Activated CD4-positive, alpha-beta T cell treated with anti-CD3 and anti-CD28 coated beads, Interleukin-2, amount 10 ng/mL, durations not matched to agents 7 days and 5 days (primary cell): ENCODE measurements at regions not wholly inside any gene's neighbourhood (a gene's known extent, or its start where the extent isn't known, plus 50 kb on each side); places are given as distances from the start of the nearest gene placed in this dataset.
A peak's percentile ranks its signal among the peaks of the same experiment; 100 is the strongest.

Experiments used
- CTCF ChIA-PET: fragments of 350-600 bp; sonication (Branson Sonifier 250); formaldehyde crosslinking; loops from one replicate; lab custom pipeline; 2021; ENCODE audit warnings: antibody characterized with exemption; lab: Charles Lee
- POLR2A ChIA-PET: fragments of 350-600 bp; sonication (Branson Sonifier 250); formaldehyde crosslinking; loops from one replicate; lab custom pipeline; 2021; ENCODE audit warnings: antibody characterized with exemption; lab: Charles Lee
- DNase-seq: peaks from one replicate; pipeline ENCODE4 v3.0.0-alpha.2; 2020
- H3K27ac Mint-ChIP-seq: one replicate; pipeline ENCODE4 v1.8.0; 2021; ENCODE audit warnings: mild to moderate bottlenecking, moderate library complexity, mixed read lengths
- H3K27me3 Mint-ChIP-seq: one replicate; pipeline ENCODE4 v1.8.0; 2021; ENCODE audit warnings: mixed read lengths
- H3K36me3 Mint-ChIP-seq: one replicate; pipeline ENCODE4 v1.8.0; 2021; ENCODE audit warnings: low read depth, mixed read lengths
- H3K4me1 Mint-ChIP-seq: one replicate; pipeline ENCODE4 v1.8.0; 2021; ENCODE audit warnings: mixed read lengths
- H3K4me3 Mint-ChIP-seq: one replicate; pipeline ENCODE4 v1.8.0; 2021; ENCODE audit warnings: mild to moderate bottlenecking, moderate library complexity, mixed read lengths
- H3K9me3 Mint-ChIP-seq: one replicate; pipeline ENCODE4 v1.8.0; 2021; ENCODE audit warnings: mixed read lengths

DNA sequence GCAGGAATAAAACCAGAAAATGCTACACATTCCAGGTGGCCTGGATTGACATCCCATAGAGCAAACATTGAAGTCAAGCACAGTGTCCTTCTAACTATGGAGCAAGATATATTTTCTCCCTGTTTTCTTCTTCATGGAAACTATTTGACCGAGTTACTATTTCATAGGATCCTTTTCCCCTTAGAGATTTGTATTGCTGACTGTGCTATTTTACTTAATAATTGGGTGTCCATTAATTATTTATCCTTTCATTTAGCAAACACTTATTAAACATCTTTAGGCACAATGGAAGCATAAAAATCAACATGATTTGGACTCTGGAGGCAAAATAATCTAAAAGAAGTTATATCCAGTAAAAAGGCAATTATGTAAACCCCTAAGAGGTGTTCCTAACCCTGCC lies 782.8 kb upstream of the ACVR2A start:
- Mint-ChIP-seq H3K36me3 (peaks cover 2% of the 10 kb centered on the region), H3K27me3 (peaks cover 9% of the 10 kb centered on the region), H3K4me3 (no peak overlapping the region), H3K27ac (no peak overlapping the region), H3K9me3 (peaks cover 4% of the 10 kb centered on the region), H3K4me1 (no peaks in the 10 kb centered on the region)
- ChIA-PET POLR2A (no interaction called here), CTCF (no interaction called here)
- DNase-seq: no peak

DNA sequence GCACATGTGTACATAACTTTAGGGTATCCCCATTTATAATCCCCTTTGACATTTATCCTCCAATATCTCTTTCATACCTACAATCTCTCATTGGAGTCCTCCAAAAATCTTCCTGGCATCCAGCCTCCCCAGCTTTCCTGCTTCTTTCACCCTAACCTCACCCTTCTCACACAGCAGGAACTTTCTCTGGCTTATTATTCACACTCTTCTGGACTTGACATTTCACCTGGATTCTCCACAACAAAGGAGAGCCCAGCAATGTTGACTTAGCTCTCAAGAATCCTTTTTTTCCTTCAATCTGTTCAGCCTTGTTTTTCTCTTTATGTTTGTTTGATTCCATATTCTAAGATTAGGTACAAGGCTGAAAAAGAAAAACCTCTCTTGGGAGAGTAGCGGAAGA lies 783.6 kb upstream of the ACVR2A start:
- H3K4me3 Mint-ChIP-seq: no peak overlapping the region
- POLR2A ChIA-PET: no interaction called here
- no peak for DNase-seq
- H3K27ac Mint-ChIP-seq: no peak overlapping the region
- CTCF ChIA-PET: no interaction called here
- H3K36me3 Mint-ChIP-seq: no peaks in the 10 kb centered on the region
- H3K4me1 Mint-ChIP-seq: no peaks in the 10 kb centered on the region
- H3K27me3 Mint-ChIP-seq: peaks cover 9% of the 10 kb centered on the region
- H3K9me3 Mint-ChIP-seq: peaks cover 4% of the 10 kb centered on the region

DNA sequence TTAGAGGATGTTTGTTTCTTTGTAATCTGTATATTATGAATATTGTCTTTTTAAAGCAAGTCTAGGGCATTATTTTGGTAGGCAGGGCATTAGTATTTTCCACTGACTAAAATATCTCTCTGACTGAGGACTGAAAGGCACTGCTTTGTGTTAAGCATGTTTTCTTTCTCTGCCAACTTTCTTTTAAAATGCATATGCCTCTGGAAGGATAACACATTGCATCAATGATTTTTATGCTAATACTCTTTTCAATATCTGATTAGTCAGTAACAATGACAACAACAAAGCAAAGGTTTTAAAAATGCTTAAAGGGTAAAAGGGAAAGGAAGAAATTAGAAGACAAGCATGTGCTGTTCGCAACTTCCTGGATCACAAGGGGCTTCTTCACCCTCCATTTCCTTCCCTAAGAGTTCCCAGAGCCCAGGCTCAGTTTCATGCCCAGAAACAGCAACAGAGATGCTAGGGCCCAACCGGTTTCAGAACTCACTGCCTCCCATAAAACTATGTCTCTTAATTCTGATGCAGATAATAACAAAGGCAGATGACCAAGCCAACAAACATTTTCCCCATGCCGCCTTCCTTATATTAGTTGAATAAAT lies 786.8 kb upstream of the ACVR2A start:
- Mint-ChIP-seq H3K4me3 (no peak overlapping the region), H3K27me3 (peaks cover 11% of the 10 kb centered on the region), H3K27ac (no peak overlapping the region), H3K4me1 (no peaks in the 10 kb centered on the region), H3K9me3 (no peaks in the 10 kb centered on the region), H3K36me3 (no peaks in the 10 kb centered on the region)
- DNase-seq: no peak
- ChIA-PET POLR2A (no interaction called here), CTCF (no interaction called here)

DNA sequence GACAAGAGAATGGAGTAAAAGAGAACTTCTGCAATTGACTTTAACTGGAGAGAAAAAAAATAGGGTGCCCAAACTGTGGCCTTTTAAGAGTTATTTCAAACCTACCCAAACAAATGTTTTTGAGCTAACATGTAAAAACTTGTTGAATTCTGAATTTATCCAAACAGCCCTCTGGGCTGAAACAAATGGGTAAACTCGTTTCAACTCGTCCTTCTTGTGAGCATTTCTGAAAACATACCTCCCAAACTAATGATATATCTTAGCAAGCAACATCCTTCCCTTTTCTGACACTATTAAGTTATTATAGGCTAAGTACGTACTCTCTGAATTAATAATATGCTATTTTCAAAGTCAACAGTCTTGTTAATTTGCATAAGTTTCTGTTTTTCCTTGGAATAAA lies 793.0 kb upstream of the ACVR2A start:
- Mint-ChIP-seq H3K36me3 (no peaks in the 10 kb centered on the region), H3K27me3 (peaks cover 6% of the 10 kb centered on the region), H3K9me3 (no peaks in the 10 kb centered on the region), H3K4me3 (no peak overlapping the region), H3K4me1 (no peaks in the 10 kb centered on the region), H3K27ac (no peak overlapping the region)
- ChIA-PET POLR2A (no interaction called here), CTCF (no interaction called here)
- DNase-seq: no peak

DNA sequence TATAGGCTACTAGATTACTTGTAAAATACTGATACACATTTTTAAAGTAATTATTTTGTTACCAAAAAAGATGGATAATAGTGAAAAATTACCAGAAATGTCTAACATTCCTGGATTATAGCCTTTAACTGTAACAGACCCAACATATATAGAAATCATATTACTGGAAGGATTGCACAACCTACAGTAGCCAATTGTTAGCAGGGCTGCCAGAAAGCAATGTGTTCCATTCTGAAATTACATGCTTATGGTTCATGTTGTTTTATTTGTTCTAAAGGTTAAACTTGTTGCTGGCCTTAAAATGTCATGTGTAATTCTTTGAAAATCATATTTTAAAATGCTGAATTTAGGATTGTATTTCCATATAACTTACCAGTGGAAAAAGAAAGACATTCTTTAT lies 793.6 kb upstream of the ACVR2A start:
- H3K4me1 Mint-ChIP-seq: no peaks in the 10 kb centered on the region
- H3K36me3 Mint-ChIP-seq: no peaks in the 10 kb centered on the region
- no peak overlapping the region for H3K4me3 Mint-ChIP-seq
- peaks cover 6% of the 10 kb centered on the region for H3K27me3 Mint-ChIP-seq
- ChIA-PET POLR2A (no interaction called here), CTCF (no interaction called here)
- no peak overlapping the region for H3K27ac Mint-ChIP-seq
- no peak for DNase-seq
- H3K9me3 Mint-ChIP-seq: no peaks in the 10 kb centered on the region

DNA sequence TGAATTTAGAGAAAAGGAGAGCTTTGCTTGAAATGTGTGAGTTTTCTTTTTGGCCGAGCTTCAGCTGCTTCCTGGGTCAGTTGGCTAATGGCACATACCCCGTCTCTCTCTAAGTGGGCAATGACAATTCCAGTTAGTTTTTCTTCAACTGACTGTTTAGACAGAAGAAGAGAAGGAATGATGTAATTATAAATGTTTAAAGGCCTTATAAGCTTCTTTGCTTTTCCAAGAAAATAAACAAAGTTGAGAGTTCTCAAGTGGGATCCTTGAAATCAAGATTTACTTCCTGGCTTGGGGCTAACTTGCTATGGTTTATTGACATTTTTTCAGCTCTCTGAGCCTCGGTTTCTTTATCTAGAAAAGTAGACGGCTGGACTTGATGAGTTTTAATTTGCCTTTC lies 794.9 kb upstream of the ACVR2A start:
- Mint-ChIP-seq H3K36me3 (no peaks in the 10 kb centered on the region), H3K9me3 (no peaks in the 10 kb centered on the region), H3K4me3 (no peak overlapping the region), H3K4me1 (peaks cover 2% of the 10 kb centered on the region), H3K27me3 (peaks cover 6% of the 10 kb centered on the region), H3K27ac (no peak overlapping the region)
- DNase-seq: no peak
- ChIA-PET POLR2A (no interaction called here), CTCF (no interaction called here)

DNA sequence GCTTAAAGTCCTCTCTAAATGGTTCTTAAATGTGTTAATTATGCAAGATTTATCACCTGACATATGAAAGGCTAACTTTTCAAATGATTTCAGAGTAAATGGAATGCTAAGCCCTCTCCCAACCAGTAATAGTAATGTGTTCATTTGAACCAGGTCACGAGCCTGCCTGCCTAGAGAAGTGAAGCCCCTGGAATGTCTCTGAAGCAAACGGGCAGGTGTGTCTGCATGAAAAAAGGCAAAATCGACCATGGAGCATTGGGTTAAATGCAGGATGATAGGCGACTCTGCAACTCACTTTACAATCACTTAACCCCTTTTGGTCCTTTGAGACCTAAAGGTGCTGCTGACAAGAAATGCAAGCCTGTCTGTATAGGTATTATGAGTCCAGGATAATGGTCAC lies 798.4 kb upstream of the ACVR2A start:
- no peaks in the 10 kb centered on the region for H3K36me3 Mint-ChIP-seq
- CTCF ChIA-PET: no interaction called here
- H3K27me3 Mint-ChIP-seq: peaks cover 3% of the 10 kb centered on the region
- DNase-seq: no peak
- H3K4me3 Mint-ChIP-seq: no peak overlapping the region
- H3K27ac Mint-ChIP-seq: no peak overlapping the region
- no peaks in the 10 kb centered on the region for H3K9me3 Mint-ChIP-seq
- POLR2A ChIA-PET: no interaction called here
- H3K4me1 Mint-ChIP-seq: peaks cover 2% of the 10 kb centered on the region

DNA sequence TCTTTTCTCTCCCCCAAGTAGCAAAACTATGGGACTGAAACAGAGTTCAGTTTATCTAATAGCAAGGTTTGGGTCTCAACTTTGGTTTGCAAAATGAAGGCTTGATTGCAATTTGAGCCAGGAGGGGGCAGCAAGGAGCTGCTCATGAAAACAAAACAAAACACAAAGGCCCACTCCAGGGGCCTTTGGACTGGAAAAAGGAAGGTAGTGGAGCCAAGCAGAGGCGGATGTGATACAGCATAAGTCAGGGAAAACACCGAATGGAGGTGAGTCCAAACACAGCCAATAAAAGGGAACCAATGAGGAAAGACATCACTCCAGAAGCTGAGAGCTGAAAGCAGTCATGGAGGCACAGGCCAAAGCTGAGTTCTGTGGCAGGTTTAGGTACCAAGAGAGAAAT lies 799.7 kb upstream of the ACVR2A start:
- peak; percentile 48 for DNase-seq
- Mint-ChIP-seq H3K27me3 (peaks cover 8% of the 10 kb centered on the region), H3K9me3 (no peaks in the 10 kb centered on the region), H3K4me3 (no peak overlapping the region), H3K36me3 (no peaks in the 10 kb centered on the region), H3K27ac (no peak overlapping the region), H3K4me1 (peaks cover 2% of the 10 kb centered on the region)
- CTCF ChIA-PET: interaction anchor here (0.7 to 1.6 kb wide), 5 partner anchors 38 to 868 kb away, joined by 3 to 4 read pairs (median 3); no protein-coding TSS in a partner anchor
- POLR2A ChIA-PET: interaction anchor here (0.8 kb wide), 1 partner anchor 515 kb away, joined by 3 read pairs; no protein-coding TSS in a partner anchor

DNA sequence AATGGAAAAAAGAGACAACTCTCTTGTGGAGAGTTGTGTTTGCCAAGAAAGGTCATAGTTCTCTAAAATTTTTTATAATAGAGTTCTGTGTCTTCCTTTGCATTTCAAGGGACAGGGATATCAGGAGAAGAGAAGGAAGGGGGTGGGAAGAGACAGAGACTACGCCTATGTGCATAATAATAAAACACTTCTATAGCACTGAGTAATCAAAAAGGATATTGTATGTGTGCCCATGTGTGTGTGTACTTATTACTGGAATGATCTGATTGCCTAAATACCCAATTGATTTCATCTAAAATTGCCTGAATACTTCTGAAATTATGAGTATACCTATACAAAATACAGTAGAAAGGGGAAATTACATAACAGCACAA lies 803.7 kb upstream of the ACVR2A start:
- POLR2A ChIA-PET: no interaction called here
- peaks cover 5% of the 10 kb centered on the region for H3K4me1 Mint-ChIP-seq
- CTCF ChIA-PET: no interaction called here
- H3K36me3 Mint-ChIP-seq: no peaks in the 10 kb centered on the region
- H3K27me3 Mint-ChIP-seq: peaks cover 6% of the 10 kb centered on the region
- no peak for DNase-seq
- no peak overlapping the region for H3K27ac Mint-ChIP-seq
- no peaks in the 10 kb centered on the region for H3K9me3 Mint-ChIP-seq
- no peak overlapping the region for H3K4me3 Mint-ChIP-seq

DNA sequence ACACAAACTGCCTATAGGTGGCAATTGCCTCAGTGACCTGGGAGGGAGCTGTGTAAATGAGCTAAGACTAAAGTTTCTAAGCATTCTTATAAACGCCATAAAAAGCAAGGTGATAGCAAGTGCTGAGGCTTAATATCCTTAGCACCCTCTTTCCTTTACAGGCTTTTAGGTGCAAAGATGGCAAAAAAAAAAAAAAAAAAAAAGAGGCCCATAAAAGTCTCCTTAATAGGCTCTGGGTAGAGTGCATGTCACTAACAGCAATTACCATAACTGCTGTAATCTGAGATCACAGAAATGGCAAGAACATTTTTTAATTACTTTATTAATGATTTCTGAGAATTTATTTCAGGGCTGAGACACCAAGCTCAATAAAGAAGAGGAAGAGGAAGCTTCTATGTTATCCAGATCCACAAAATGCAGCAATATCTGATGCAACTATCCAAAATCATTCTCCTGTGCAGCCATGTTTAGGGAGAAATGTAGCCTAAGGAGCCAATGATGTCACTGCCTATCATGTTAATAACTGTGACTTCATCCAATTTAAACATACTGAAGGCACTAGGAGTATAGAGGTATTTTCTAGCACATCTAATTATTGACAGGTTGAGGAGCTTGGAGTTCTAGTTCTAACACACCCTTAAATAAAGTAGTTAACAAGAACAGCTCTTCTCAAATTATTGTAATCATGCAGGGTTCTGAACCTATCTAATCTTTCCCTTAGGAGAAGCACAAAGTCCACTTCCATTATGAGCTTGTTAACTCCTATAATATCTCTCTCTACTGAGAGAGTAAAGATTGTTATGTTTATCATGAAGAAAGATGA lies 804.3 kb upstream of the ACVR2A start:
- Mint-ChIP-seq H3K36me3 (no peaks in the 10 kb centered on the region), H3K27me3 (peaks cover 6% of the 10 kb centered on the region), H3K4me3 (no peak overlapping the region), H3K4me1 (peaks cover 5% of the 10 kb centered on the region), H3K9me3 (no peaks in the 10 kb centered on the region), H3K27ac (no peak overlapping the region)
- CTCF ChIA-PET: no interaction called here
- POLR2A ChIA-PET: no interaction called here
- no peak for DNase-seq

DNA sequence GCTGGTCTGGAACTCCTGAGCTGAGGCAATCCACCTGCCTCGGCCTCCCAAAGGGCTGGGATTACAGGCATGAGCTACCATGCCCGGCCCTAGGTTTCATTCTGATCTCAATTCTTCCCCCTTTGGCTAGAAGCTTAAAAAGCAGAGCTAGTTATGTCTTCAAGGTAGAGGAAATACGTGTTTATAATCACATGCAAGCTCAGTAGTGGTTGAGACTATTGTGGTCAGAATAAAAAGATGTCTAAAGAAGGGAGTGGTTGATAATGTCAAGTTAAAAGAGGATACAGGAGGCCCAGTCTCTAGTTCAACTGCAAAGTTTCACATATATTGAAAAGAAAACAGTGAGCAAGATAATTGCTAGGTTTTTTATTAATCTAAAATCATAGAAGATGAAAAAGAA lies 807.8 kb upstream of the ACVR2A start:
- H3K27me3 Mint-ChIP-seq: peaks cover 10% of the 10 kb centered on the region
- peaks cover 3% of the 10 kb centered on the region for H3K4me1 Mint-ChIP-seq
- no peaks in the 10 kb centered on the region for H3K9me3 Mint-ChIP-seq
- ChIA-PET CTCF (no interaction called here), POLR2A (no interaction called here)
- H3K36me3 Mint-ChIP-seq: no peaks in the 10 kb centered on the region
- no peak overlapping the region for H3K27ac Mint-ChIP-seq
- no peak for DNase-seq
- H3K4me3 Mint-ChIP-seq: no peak overlapping the region

DNA sequence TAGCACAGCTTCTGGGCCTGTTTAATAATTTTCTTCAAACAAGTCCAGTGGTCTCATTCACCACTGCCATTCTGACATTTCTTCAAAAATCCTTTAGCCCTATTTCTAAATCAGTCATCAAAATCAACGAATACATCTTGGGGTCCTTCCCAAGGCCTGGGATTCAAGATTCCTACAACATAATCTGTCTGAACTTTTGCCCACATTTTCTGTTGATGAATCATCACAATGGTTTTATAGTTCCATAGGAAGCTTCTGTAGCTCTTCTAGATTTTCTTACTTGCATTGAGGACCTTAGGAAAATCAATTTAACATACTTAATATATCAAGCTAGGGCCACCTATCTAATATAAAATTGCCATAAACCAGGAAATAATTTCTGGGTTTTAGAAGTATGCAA lies 811.8 kb upstream of the ACVR2A start:
- ChIA-PET POLR2A (no interaction called here), CTCF (no interaction called here)
- Mint-ChIP-seq H3K27ac (no peak overlapping the region), H3K27me3 (peaks cover 8% of the 10 kb centered on the region), H3K36me3 (no peaks in the 10 kb centered on the region), H3K4me1 (peaks cover 3% of the 10 kb centered on the region), H3K4me3 (no peak overlapping the region), H3K9me3 (no peaks in the 10 kb centered on the region)
- no peak for DNase-seq

DNA sequence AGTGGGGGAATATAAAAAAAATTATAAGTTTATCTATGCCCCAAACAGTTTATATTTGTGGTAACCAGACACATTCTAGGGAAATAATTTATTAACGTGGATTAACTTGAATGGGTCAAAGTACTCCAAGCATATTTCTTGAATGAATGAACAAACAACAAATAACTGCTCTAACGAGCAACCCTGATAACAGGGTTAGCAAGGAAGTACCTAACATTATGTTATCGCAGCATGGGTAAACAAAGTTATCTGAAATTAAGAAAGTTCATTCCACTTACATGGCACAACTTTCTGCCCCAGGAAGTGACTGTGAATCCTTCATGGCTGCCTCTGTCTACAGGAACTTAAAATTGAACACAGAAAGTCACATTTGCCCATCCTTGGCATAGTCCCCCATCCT lies 812.9 kb upstream of the ACVR2A start:
- no peaks in the 10 kb centered on the region for H3K9me3 Mint-ChIP-seq
- H3K36me3 Mint-ChIP-seq: no peaks in the 10 kb centered on the region
- no peaks in the 10 kb centered on the region for H3K4me1 Mint-ChIP-seq
- CTCF ChIA-PET: no interaction called here
- H3K27ac Mint-ChIP-seq: no peak overlapping the region
- DNase-seq: no peak
- H3K27me3 Mint-ChIP-seq: peaks cover 8% of the 10 kb centered on the region
- H3K4me3 Mint-ChIP-seq: no peak overlapping the region
- POLR2A ChIA-PET: no interaction called here
